Lower leg skin (tissue), 4 donors: ENCODE measurements at regions not wholly inside any gene's neighbourhood (a gene's known extent, or its start where the extent isn't known, plus 50 kb on each side); places are given as distances from the start of the nearest gene placed in this dataset.

Experiments
- DNase-seq, 2 donors: peaks; one replicate each; pipeline ENCODE4 v3.0.0-alpha.2; 2019; ENCODE audit warnings: low spot score in 2 of 2
- H3K4me3 ChIP-seq: fragments of 200-600 bp; sonication (generic); 2 replicates; pipeline ENCODE4 v1.5.1; 2017; ENCODE audit warnings: mild to moderate bottlenecking, low read depth; ENCODE audit not compliant: poor library complexity, severe bottlenecking
- CTCF ChIP-seq, 3 donors: fragments of 450-650 bp; IDR thresholded peaks; one replicate each; pipeline ENCODE4 v1.5.1; 2016; ENCODE audit warnings: antibody characterized with exemption in 3 of 3, mild to moderate bottlenecking in 3 of 3, moderate library complexity in 2 of 3
- POLR2A ChIP-seq, 2 donors: fragments of 450-650 bp; IDR thresholded peaks; one replicate each; pipeline ENCODE4 v1.6.1; 2016 to 2017; ENCODE audit warnings: antibody characterized with exemption in 2 of 2, mild to moderate bottlenecking in 1 of 2, moderate library complexity in 1 of 2
- WGBS, 2 donors: methylation state at CpG; one replicate each; pipeline ENCODE4 v1.1.5; 2018; 5-methylcytosine and 5-hydroxymethylcytosine counted together
- intact Hi-C: fragments of 100-400 bp; cut with DNase I; formaldehyde crosslinking; loops from one replicate; pipeline ENCODE4 v1.15.0; 2023; ENCODE audit warnings: low total_unique reads

GRCh38 chr6:156029286-156029985 lies 573.8 kb upstream of the NOX3 start:
- TF ChIP-seq CTCF (IDR thresholded peaks at IDR 0.05) (no peak), POLR2A (IDR thresholded peaks at IDR 0.05) (no peak)
- no peak overlapping the region for H3K4me3 ChIP-seq
- intact Hi-C loops: no loop called here
- no peak for DNase-seq
- WGBS, 2 donors: 83 to 86% methylated on average over 13 of the region's 13 CpGs

GRCh38 chr6:156028335-156029131 lies 572.9 kb upstream of the NOX3 start:
- no peak for TF ChIP-seq CTCF (IDR thresholded peaks at IDR 0.05)
- no peak for TF ChIP-seq POLR2A (IDR thresholded peaks at IDR 0.05)
- no peak for DNase-seq
- no peak overlapping the region for H3K4me3 ChIP-seq
- intact Hi-C loops: no loop called here
- 30 to 37% methylated on average over 15 of the region's 15 CpGs for WGBS, 2 donors

DNA sequence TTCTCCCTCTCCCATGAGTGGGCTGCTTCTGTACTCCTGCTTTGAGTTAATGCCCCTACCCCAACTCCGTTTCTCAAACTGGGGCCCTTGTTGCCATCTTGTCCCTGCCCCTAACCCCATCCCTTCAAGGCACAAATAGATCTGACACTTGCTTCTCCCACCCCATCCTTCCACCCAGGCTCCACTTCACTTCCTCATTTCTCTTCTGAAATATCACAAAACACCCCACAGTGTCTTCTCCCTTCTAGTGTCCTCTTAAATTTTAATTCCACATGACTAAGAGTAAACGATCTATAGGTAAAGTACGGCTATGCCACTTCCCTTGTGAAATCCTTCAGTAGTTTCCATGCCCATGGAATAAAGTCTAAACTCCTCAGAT lies 571.6 kb upstream of the NOX3 start:
- 80 to 85% methylated on average over 3 of the region's 3 CpGs for WGBS, 2 donors
- intact Hi-C loops: no loop called here
- no peak for TF ChIP-seq POLR2A (IDR thresholded peaks at IDR 0.05)
- TF ChIP-seq CTCF (IDR thresholded peaks at IDR 0.05): no peak
- DNase-seq: no peak
- no peak overlapping the region for H3K4me3 ChIP-seq

DNA sequence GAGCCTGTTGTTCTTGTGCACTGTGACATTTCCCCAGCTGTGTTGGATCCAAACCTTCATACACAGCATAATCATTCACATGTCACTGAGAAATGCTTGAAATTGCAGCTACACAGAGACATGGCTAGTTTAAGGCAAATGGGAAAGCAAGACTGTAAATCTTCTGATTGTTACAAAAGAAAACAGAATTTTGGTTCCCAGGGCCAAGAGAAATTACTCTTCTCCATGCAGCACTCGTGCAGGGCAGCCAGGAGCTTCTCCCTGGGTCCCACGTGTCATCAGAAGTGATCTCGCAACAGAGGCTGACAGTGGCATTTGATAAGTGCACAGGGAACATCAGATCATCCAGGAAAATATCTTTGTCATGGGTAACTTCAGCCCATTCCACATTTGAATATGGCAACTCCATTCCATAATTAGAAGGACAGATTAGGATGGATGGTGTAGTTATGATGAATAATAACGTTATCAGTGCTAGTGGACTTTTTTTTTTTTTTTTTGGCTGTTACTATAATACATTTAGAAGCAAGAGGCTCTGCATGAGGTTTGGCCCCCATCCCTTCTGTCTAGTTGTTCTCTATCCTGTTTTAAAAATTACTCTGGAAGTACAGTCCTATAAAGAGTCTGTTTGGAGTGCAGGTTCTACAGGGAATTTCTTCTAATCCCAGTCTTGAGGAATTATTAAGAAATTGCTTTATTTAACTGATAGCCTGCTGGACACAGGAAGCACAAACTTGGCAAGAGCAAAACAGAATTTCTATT lies 571.0 kb upstream of the NOX3 start:
- intact Hi-C loops: no loop called here

GRCh38 chr6:156024339-156024738 lies 568.7 kb upstream of the NOX3 start:
- 91 to 93% methylated on average over 5 of the region's 5 CpGs for WGBS, 2 donors
- DNase-seq: no peak
- TF ChIP-seq CTCF (IDR thresholded peaks at IDR 0.05) (no peak), POLR2A (IDR thresholded peaks at IDR 0.05) (no peak)
- intact Hi-C loops: no loop called here
- H3K4me3 ChIP-seq: no peak overlapping the region

More for the DNA sequence above, 571.0 kb upstream of the NOX3 start:
- 60 to 65% methylated on average over 4 of the region's 4 CpGs for WGBS, 2 donors
- H3K4me3 ChIP-seq: no peak overlapping the region
- TF ChIP-seq POLR2A (IDR thresholded peaks at IDR 0.05) (no peak), CTCF (IDR thresholded peaks at IDR 0.05) (no peak)
- DNase-seq: peak in 1 of 2 donors; percentile 85
